T-cell (primary cell): ENCODE measurements at regions not wholly inside any gene's neighbourhood (a gene's known extent, or its start where the extent isn't known, plus 50 kb on each side); places are given as distances from the start of the nearest gene placed in this dataset.
A peak's percentile ranks its signal among the peaks of the same experiment; 100 is the strongest.

Experiments
- ATAC-seq, 4 experiments: fragments of 200-7000 bp in 3 of 4; fragments of 150-1000 bp in 1 of 4; cut with Tn5 transposase; replicated peaks in 1 of 4; 1 replicate in 3 of 4; 2 replicates in 1 of 4; pipeline ENCODE4 v1.10.0; 2021; ENCODE audit warnings: moderate library complexity in 3 of 4, mild to moderate bottlenecking in 2 of 4, moderate number of reproducible peaks in 1 of 4
- CTCF ChIA-PET, 2 donors: fragments of 300-600 bp; sonication (Branson Sonifier 250); formaldehyde crosslinking; loops; one replicate each; lab custom pipeline; 2022; ENCODE audit warnings: antibody characterized with exemption in 2 of 2; lab: Charles Lee
- POLR2A ChIA-PET, 2 donors: fragments of 300-600 bp; sonication (Branson Sonifier 250); formaldehyde crosslinking; loops; one replicate each; lab custom pipeline; 2022; ENCODE audit warnings: antibody characterized with exemption in 2 of 2; lab: Charles Lee
- DNase-seq, 35 experiments: peaks; one replicate each; pipeline versions ENCODE4 v3.0.0 to v3.0.0-alpha.2; 2013 to 2023
- H3K27ac ChIP-seq: one replicate; pipeline ENCODE4 v1.5.1; 2013; ENCODE audit warnings: low read length
- H3K27me3 ChIP-seq, 2 experiments: replicated peaks in 1 of 2; 1 replicate in 1 of 2; 2 replicates in 1 of 2; pipeline versions ENCODE4 v1.6.1 to v1.7.0; 2013; ENCODE audit warnings: low read length in 1 of 2, mixed read lengths in 1 of 2; ENCODE audit not compliant: control insufficient read depth in 2 of 2, insufficient read depth in 2 of 2; ENCODE audit errors: extremely low read depth in 1 of 2
- H3K36me3 ChIP-seq, 2 donors: 1 replicate in 1 of 2; 2 replicates in 1 of 2; pipeline versions ENCODE4 v1.6.1 to v1.7.0; 2013; ENCODE audit warnings: low read length in 1 of 2; ENCODE audit not compliant: control insufficient read depth in 2 of 2, insufficient read depth in 1 of 2; ENCODE audit errors: extremely low read depth in 1 of 2
- H3K4me1 ChIP-seq, 2 experiments: 1 replicate in 1 of 2; 2 replicates in 1 of 2; pipeline versions ENCODE4 v1.6.1 to v1.7.0; 2013; ENCODE audit warnings: low read length in 2 of 2, mixed read lengths in 1 of 2; ENCODE audit not compliant: insufficient read depth in 2 of 2, control insufficient read depth in 1 of 2; ENCODE audit errors: extremely low read depth in 1 of 2
- H3K4me3 ChIP-seq, 2 donors: 1 replicate in 1 of 2; 2 replicates in 1 of 2; pipeline versions ENCODE4 v1.5.1 to v1.7.0; 2013; ENCODE audit warnings: mild to moderate bottlenecking in 2 of 2, low read length in 1 of 2, moderate library complexity in 1 of 2; ENCODE audit not compliant: control insufficient read depth in 1 of 2; ENCODE audit errors: extremely low read depth in 1 of 2
- H3K9me3 ChIP-seq: 2 replicates; pipeline ENCODE4 v1.7.0; 2013
- H3K27ac Mint-ChIP-seq, 2 donors: one replicate each; pipeline ENCODE4 v1.8.0; 2020 to 2021; ENCODE audit warnings: mild to moderate bottlenecking in 2 of 2, mixed read lengths in 2 of 2
- H3K27me3 Mint-ChIP-seq, 2 donors: one replicate each; pipeline ENCODE4 v1.8.0; 2021 to 2022; ENCODE audit warnings: mixed read lengths in 2 of 2
- H3K36me3 Mint-ChIP-seq: one replicate; pipeline ENCODE4 v1.8.0; 2021; ENCODE audit warnings: mixed read lengths
- H3K4me1 Mint-ChIP-seq, 3 donors: one replicate each; pipeline ENCODE4 v1.8.0; 2020 to 2022; ENCODE audit warnings: mixed read lengths in 3 of 3, mild to moderate bottlenecking in 1 of 3
- H3K4me3 Mint-ChIP-seq, 3 donors: one replicate each; pipeline ENCODE4 v1.8.0; 2020 to 2022; ENCODE audit warnings: mild to moderate bottlenecking in 3 of 3, mixed read lengths in 3 of 3, moderate library complexity in 3 of 3
- H3K9me3 Mint-ChIP-seq, 3 donors: one replicate each; pipeline ENCODE4 v1.8.0; 2020 to 2022; ENCODE audit warnings: mixed read lengths in 3 of 3
- WGBS: methylation state at CpG from one replicate; pipeline ENCODE4 v1.1.5; 2013; ENCODE audit warnings: missing lambda C conversion rate; ENCODE audit not compliant: insufficient coverage; 5-methylcytosine and 5-hydroxymethylcytosine counted together

DNA sequence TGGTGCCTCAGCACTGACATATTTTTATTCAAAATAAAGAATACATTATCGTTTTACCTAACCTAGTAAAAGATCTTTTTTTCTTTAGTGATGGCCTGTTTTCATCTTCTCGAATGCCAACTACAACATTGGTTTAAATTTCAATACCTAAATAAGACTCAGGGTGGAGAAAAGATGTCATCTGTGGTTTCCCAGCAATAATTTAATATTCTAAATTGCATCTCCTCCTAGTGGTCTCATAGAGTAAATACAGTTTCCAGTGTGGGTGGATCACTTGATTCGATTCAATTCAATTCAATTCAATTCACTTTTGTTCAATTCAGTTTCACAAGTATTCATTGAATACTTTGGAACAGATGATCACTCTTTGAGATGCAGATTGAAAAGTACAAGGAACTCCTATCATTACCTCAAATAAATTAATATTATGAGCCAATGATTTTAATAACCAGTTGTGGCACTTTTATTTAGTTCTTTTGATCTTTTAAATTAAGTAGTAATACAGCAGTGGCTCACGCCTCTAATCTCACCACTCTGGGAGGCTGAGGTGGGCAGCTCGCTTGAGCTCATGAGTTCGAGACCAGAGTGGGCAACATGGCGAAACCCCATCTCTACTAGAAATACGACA, 427.2 kb downstream of the FAT4 start:
- Mint-ChIP-seq H3K4me3 (no peak overlapping the region), H3K4me1 (no peaks in the 10 kb centered on the region), H3K9me3 (peaks cover 8 to 14% (median 8%) of the 10 kb centered on the region in 3 donors), H3K27me3 (no peaks in the 10 kb centered on the region), H3K36me3 (no peaks in the 10 kb centered on the region), H3K27ac (no peak overlapping the region)
- POLR2A ChIA-PET = no interaction called here
- H3K27ac ChIP-seq = no peak overlapping the region
- H3K36me3 ChIP-seq = no peaks in the 10 kb centered on the region
- CTCF ChIA-PET = no interaction called here
- no peaks in the 10 kb centered on the region for H3K4me1 ChIP-seq
- no peak for ATAC-seq
- H3K27me3 ChIP-seq = no peaks in the 10 kb centered on the region
- 100% methylated on average over 2 of the region's 8 CpGs for WGBS
- no peak for DNase-seq
- H3K9me3 ChIP-seq = peaks cover 2% of the 10 kb centered on the region
- no peak overlapping the region for H3K4me3 ChIP-seq

DNA sequence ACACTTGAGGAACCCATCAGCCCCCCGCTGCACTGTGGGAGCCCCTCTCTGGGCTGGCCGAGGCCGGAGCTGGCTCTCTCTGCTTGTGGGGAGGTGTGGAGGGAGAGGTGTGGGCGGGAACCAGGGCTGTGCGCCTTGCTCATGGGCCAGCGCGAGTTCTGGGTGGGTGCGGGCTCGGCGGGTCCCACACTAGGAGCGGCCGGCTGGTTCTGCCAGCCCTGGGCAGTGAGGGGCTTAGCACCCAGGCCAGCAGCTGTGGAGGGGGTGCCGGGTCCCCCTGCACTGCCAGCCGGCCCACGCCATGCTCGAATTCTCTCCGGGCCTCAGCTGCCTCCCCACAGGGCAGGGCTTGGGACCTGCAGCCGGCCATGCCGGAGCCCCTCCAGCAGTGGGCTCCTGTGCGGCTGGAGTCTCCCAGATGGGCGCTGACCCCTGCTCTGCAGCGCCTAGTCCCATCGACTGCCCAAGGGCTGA, 430.2 kb downstream of the FAT4 start:
- Histone ChIP-seq H3K4me3 (no peak overlapping the region), H3K27me3 (no peaks in the 10 kb centered on the region), H3K27ac (no peak overlapping the region), H3K9me3 (peaks cover 2% of the 10 kb centered on the region), H3K36me3 (no peaks in the 10 kb centered on the region), H3K4me1 (no peaks in the 10 kb centered on the region)
- no peak for DNase-seq
- no peak for ATAC-seq
- Mint-ChIP-seq H3K27me3 (no peaks in the 10 kb centered on the region), H3K4me3 (no peak overlapping the region), H3K9me3 (peaks cover 10 to 24% (median 11%) of the 10 kb centered on the region in 3 donors), H3K27ac (no peak overlapping the region), H3K36me3 (no peaks in the 10 kb centered on the region), H3K4me1 (no peaks in the 10 kb centered on the region)
- WGBS = 96% methylated on average over 22 of the region's 23 CpGs
- ChIA-PET CTCF (interaction anchor here in 1 of 2 donors (0.7 kb wide), 1 partner anchor 823 kb away, joined by 6 read pairs; no protein-coding TSS in a partner anchor), POLR2A (no interaction called here)

GRCh38 chr4:125749354-125749753, 434.6 kb downstream of the FAT4 start:
- DNase-seq (no peak), ATAC-seq (no peak)
- ChIA-PET POLR2A (no interaction called here), CTCF (no interaction called here)
- Histone ChIP-seq H3K27ac (no peak overlapping the region), H3K27me3 (no peaks in the 10 kb centered on the region), H3K9me3 (peaks cover 2% of the 10 kb centered on the region), H3K36me3 (no peaks in the 10 kb centered on the region), H3K4me1 (no peaks in the 10 kb centered on the region), H3K4me3 (no peak overlapping the region)
- Mint-ChIP-seq H3K36me3 (no peaks in the 10 kb centered on the region), H3K4me3 (peak overlapping the region in 1 of 3 donors; percentile 1), H3K9me3 (peaks cover 8 to 22% (median 8%) of the 10 kb centered on the region in 3 donors), H3K27me3 (no peaks in the 10 kb centered on the region), H3K27ac (no peak overlapping the region), H3K4me1 (no peaks in the 10 kb centered on the region)

- H3K4me3 Mint-ChIP-seq = no peak overlapping the region
- H3K9me3 Mint-ChIP-seq = peaks cover 8 to 22% (median 8%) of the 10 kb centered on the region in 3 donors
- Histone ChIP-seq H3K27ac (no peak overlapping the region), H3K4me1 (no peaks in the 10 kb centered on the region), H3K36me3 (no peaks in the 10 kb centered on the region), H3K9me3 (peaks cover 2% of the 10 kb centered on the region), H3K4me3 (no peak overlapping the region), H3K27me3 (no peaks in the 10 kb centered on the region)
- POLR2A ChIA-PET = no interaction called here
- WGBS = no CpG with 5 or more reads among the region's 1 CpG
- H3K4me1 Mint-ChIP-seq = no peaks in the 10 kb centered on the region
- no peak overlapping the region for H3K27ac Mint-ChIP-seq
- no peak for DNase-seq
- ATAC-seq = no peak
- CTCF ChIA-PET = no interaction called here
- no peaks in the 10 kb centered on the region for H3K27me3 Mint-ChIP-seq
- no peaks in the 10 kb centered on the region for H3K36me3 Mint-ChIP-seq
Observed at GRCh38 chr4:125750399-125750798, 435.6 kb downstream of the FAT4 start.

DNA sequence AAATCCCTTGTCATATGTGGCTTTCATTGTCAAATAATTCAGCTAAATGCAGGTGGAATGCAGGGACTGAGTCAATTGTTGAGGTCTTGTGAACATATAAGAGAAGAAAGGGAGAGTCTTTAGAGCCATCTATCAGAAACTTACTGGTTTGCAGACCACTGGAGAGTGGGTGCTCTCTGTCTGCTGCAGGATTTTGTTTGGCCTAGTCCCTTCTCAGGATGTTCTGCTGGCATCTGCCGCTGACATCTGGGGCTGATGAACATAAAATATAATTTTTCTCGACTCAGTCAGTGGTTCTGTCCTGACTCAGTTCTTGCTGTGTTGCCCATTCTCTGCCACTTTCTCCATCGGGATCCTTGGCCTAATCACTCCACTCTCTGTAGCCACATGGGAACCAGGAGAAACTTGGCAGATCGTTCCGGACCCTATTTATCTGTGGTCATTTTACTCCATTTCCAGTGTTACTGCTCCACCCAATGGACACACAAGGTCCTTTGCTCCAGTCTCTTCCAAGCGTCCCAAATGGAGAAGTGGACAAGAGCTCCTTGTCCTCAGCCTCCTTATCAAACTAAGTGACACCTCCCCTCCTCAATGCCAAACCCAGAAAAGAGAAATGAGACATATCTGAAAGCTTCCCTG, 436.2 kb downstream of the FAT4 start:
- no peak overlapping the region for H3K4me3 ChIP-seq
- no peaks in the 10 kb centered on the region for H3K36me3 Mint-ChIP-seq
- no peaks in the 10 kb centered on the region for H3K36me3 ChIP-seq
- H3K4me1 ChIP-seq = no peaks in the 10 kb centered on the region
- no peak for DNase-seq
- H3K4me3 Mint-ChIP-seq = no peak overlapping the region
- peaks cover 8 to 17% (median 11%) of the 10 kb centered on the region in 3 donors for H3K9me3 Mint-ChIP-seq
- 83% methylated on average over 6 of the region's 6 CpGs for WGBS
- ChIA-PET POLR2A (no interaction called here), CTCF (no interaction called here)
- no peaks in the 10 kb centered on the region for H3K4me1 Mint-ChIP-seq
- H3K27me3 ChIP-seq = no peaks in the 10 kb centered on the region
- no peak for ATAC-seq
- H3K27me3 Mint-ChIP-seq = no peaks in the 10 kb centered on the region
- peaks cover 2% of the 10 kb centered on the region for H3K9me3 ChIP-seq
- H3K27ac ChIP-seq = no peak overlapping the region
- no peak overlapping the region for H3K27ac Mint-ChIP-seq

DNA sequence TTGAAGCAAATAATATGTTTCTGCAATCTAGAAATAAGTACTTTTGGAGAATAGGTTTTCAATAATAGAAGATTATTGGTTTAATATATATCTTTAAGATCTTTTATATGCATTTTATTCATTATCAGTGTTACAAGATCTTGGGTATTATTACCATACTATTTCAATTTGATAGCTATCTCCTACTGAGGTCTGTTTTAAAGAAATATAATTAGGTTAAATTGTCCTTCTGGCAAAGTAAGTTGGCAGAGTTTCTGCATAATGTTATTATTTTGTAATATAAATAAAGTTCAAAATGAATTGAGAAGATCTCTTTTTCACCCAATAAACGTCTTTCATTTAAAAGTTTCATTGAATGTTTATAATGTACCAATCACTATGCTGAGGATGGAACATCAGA, 443.7 kb downstream of the FAT4 start:
- H3K9me3 ChIP-seq = no peaks in the 10 kb centered on the region
- Mint-ChIP-seq H3K27ac (no peak overlapping the region), H3K36me3 (no peaks in the 10 kb centered on the region), H3K4me1 (no peaks in the 10 kb centered on the region), H3K27me3 (no peaks in the 10 kb centered on the region), H3K4me3 (no peak overlapping the region), H3K9me3 (peaks cover 0 to 4% (median 3%) of the 10 kb centered on the region in 3 donors)
- no CpG with 5 or more reads among the region's 1 CpG for WGBS
- no peak overlapping the region for H3K27ac ChIP-seq
- ChIA-PET POLR2A (no interaction called here), CTCF (no interaction called here)
- H3K4me1 ChIP-seq = no peaks in the 10 kb centered on the region
- no peak overlapping the region for H3K4me3 ChIP-seq
- DNase-seq (no peak), ATAC-seq (no peak)
- no peaks in the 10 kb centered on the region for H3K27me3 ChIP-seq
- no peaks in the 10 kb centered on the region for H3K36me3 ChIP-seq
